ENCODE measurements at regions not wholly inside any gene's neighbourhood (a gene's known extent, or its start where the extent isn't known, plus 50 kb on each side); places are given as distances from the start of the nearest gene placed in this dataset.

- no peak for DNase-seq (ENCODE audit: low read depth in 3 of 3)
Observed at GRCh38 chr21:26653430-26653829, 80.3 kb upstream of the CYYR1 start.

GRCh38 chr21:26652854-26653253 is 79.8 kb upstream of the CYYR1 start:
- no peak for DNase-seq (ENCODE audit: low read depth in 3 of 3)

- no peak for DNase-seq (ENCODE audit: low read depth in 3 of 3)
Observed at GRCh38 chr21:26641062-26641461, 68.0 kb upstream of the CYYR1 start.

- DNase-seq (ENCODE audit: low read depth in 3 of 3): no peak
Observed at GRCh38 chr21:26637201-26637745, 64.2 kb upstream of the CYYR1 start.

DNA sequence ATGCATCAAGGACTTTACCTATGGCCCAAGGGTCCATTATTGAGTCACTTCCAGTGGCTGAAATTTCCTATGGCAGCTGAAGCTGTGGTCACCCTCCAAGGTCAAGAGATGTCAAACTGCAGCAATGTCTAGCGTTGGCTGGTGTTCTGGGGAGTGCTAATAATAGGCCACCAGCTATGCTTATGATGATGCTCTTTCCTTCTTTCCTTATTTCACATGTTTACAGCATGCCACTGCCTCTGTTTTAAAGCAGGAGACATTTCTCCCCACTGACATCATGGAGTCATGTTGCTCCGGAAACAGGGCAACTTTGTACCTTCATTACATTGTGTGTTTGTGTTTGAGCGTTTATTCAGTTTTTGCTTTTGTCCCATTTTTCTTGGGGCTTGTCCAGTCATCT is 62.6 kb upstream of the CYYR1 start:
- DNase-seq (ENCODE audit: low read depth in 3 of 3): no peak

GRCh38 chr21:26632691-26633090 is 59.6 kb upstream of the CYYR1 start:
- DNase-seq (ENCODE audit: low read depth in 3 of 3): no peak

- no peak for DNase-seq (ENCODE audit: low read depth in 3 of 3)
Observed at GRCh38 chr21:26626187-26626586, 53.1 kb upstream of the CYYR1 start.

DNA sequence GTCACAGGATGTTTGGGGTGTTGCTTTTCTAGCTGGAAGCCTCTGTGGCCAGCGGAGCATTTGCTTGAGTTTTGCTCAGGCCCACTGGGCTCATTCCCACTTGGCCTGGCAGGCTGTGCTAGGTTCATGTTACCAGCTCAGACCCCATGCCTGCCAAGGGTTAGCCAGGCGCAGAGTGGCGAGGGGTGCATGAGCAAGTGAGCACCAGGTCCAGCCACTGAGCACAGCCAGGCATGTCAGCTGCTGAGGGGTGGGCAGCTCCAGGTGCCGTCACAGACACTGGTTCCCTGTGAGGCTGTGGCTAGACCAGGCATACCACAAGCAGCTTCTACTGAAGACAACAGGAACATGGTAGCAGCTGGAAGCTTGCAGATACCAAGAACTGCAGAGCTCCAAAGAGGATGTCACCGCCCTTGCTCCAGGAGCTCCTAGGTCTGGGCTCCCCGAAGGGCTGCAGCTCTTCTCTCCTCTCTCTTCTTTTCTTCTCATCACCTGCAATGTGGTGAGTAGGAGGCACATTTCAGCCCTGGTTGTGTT is 52.0 kb upstream of the CYYR1 start:
- DNase-seq (ENCODE audit: low read depth in 3 of 3): no peak
